PFSK-1 (cell line): ENCODE measurements at regions not wholly inside any gene's neighbourhood (a gene's known extent, or its start where the extent isn't known, plus 50 kb on each side); places are given as distances from the start of the nearest gene placed in this dataset.

Experiments
- POLR2AphosphoS5 ChIP-seq: IDR thresholded peaks from 2 replicates; pipeline ENCODE4 v1.6.1; 2012; ENCODE audit warnings: low read depth, mild to moderate bottlenecking, control low read depth, low read length, moderate library complexity
- SIN3A ChIP-seq: IDR thresholded peaks from 2 replicates; pipeline ENCODE4 v1.6.1; 2012; ENCODE audit warnings: mild to moderate bottlenecking, low read length, moderate library complexity, borderline replicate concordance; ENCODE audit not compliant: insufficient read depth
- TAF1 ChIP-seq: IDR thresholded peaks from 2 replicates; pipeline ENCODE4 v1.6.1; 2012; ENCODE audit warnings: low read length, control low read depth, borderline replicate concordance; ENCODE audit not compliant: insufficient read depth
- TF ChIP-seq, protein P1 (sequence below), 2 experiments: IDR thresholded peaks; 2 replicates each; pipeline versions ENCODE4 v1.6.1 to v1.8.0; 2011 to 2012; ENCODE audit warnings: low read depth in 2 of 2, low read length in 2 of 2, control low read depth in 1 of 2, inconsistent platforms in 1 of 2, mild to moderate bottlenecking in 1 of 2, moderate library complexity in 1 of 2; ENCODE audit not compliant: insufficient read depth in 1 of 2

DNA sequence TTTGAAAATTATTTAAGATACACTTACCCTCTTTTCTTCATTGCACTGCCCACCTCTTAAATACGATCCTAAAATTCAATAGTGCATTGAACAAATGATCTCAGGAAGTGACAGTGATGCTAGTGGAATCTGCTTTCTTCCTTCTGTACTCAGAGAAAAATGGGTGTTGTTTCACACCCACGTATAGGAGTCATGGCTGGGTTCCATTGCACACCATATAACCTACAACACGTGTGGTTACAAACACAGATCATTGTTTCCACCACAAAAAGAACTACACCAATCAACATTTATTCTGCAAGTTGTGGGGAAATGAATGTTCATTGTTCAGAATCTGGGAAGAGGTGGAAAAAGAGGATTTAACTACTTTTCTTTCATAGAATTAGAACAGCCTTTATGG is 275.9 kb downstream of the MAN2A1 start:
- TF ChIP-seq POLR2AphosphoS5 (no peak), TAF1 (no peak), SIN3A (no peak)
- TF ChIP-seq, protein P1, sequence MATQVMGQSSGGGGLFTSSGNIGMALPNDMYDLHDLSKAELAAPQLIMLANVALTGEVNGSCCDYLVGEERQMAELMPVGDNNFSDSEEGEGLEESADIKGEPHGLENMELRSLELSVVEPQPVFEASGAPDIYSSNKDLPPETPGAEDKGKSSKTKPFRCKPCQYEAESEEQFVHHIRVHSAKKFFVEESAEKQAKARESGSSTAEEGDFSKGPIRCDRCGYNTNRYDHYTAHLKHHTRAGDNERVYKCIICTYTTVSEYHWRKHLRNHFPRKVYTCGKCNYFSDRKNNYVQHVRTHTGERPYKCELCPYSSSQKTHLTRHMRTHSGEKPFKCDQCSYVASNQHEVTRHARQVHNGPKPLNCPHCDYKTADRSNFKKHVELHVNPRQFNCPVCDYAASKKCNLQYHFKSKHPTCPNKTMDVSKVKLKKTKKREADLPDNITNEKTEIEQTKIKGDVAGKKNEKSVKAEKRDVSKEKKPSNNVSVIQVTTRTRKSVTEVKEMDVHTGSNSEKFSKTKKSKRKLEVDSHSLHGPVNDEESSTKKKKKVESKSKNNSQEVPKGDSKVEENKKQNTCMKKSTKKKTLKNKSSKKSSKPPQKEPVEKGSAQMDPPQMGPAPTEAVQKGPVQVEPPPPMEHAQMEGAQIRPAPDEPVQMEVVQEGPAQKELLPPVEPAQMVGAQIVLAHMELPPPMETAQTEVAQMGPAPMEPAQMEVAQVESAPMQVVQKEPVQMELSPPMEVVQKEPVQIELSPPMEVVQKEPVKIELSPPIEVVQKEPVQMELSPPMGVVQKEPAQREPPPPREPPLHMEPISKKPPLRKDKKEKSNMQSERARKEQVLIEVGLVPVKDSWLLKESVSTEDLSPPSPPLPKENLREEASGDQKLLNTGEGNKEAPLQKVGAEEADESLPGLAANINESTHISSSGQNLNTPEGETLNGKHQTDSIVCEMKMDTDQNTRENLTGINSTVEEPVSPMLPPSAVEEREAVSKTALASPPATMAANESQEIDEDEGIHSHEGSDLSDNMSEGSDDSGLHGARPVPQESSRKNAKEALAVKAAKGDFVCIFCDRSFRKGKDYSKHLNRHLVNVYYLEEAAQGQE (IDR thresholded peaks at IDR 0.05; ENCODE audit: insufficient read depth in 1 of 2, low read depth in 2 of 2, low read length in 2 of 2): no peak
